T-helper 17 cell (primary cell): ENCODE measurements at regions not wholly inside any gene's neighbourhood (a gene's known extent, or its start where the extent isn't known, plus 50 kb on each side); places are given as distances from the start of the nearest gene placed in this dataset.

Experiments
- ATAC-seq: fragments of 150-1000 bp; cut with Tn5 transposase; 2 replicates; pipeline ENCODE4 v1.10.0; 2021; ENCODE audit warnings: mild to moderate bottlenecking, moderate library complexity
- DNase-seq, 3 donors: peaks; one replicate each; pipeline versions ENCODE4 v3.0.0 to v3.0.0-alpha.2; 2020 to 2021
- H3K9me3 ChIP-seq: one replicate; pipeline ENCODE4 v1.7.0; 2013; ENCODE audit warnings: low read length, mild to moderate bottlenecking; ENCODE audit not compliant: control insufficient read depth, poor library complexity, severe bottlenecking
- H3K27ac Mint-ChIP-seq: one replicate; pipeline ENCODE4 v1.8.0; 2022; ENCODE audit warnings: mild to moderate bottlenecking, moderate library complexity, mixed read lengths
- H3K27me3 Mint-ChIP-seq: one replicate; pipeline ENCODE4 v1.8.0; 2022; ENCODE audit warnings: mixed read lengths
- H3K36me3 Mint-ChIP-seq: one replicate; pipeline ENCODE4 v1.8.0; 2022; ENCODE audit warnings: low read depth, mixed read lengths
- H3K4me1 Mint-ChIP-seq: one replicate; pipeline ENCODE4 v1.8.0; 2022; ENCODE audit warnings: mild to moderate bottlenecking, mixed read lengths
- H3K4me3 Mint-ChIP-seq: one replicate; pipeline ENCODE4 v1.8.0; 2022; ENCODE audit warnings: mild to moderate bottlenecking, moderate library complexity, mixed read lengths

GRCh38 chr2:238972146-238972445 lies 124.2 kb downstream of the TWIST2 start:
- peaks cover 3% of the 10 kb centered on the region for H3K9me3 ChIP-seq
- ATAC-seq (no peak), DNase-seq (no peak)
- H3K27ac Mint-ChIP-seq: no peak overlapping the region
- peaks cover 2% of the 10 kb centered on the region for H3K4me1 Mint-ChIP-seq
- peaks cover 41% of the 10 kb centered on the region for H3K27me3 Mint-ChIP-seq
- H3K4me3 Mint-ChIP-seq: no peak overlapping the region
- H3K36me3 Mint-ChIP-seq: peaks cover 2% of the 10 kb centered on the region

GRCh38 chr2:238973038-238973739 lies 125.3 kb downstream of the TWIST2 start:
- H3K27ac Mint-ChIP-seq: no peak overlapping the region
- no peak overlapping the region for H3K4me3 Mint-ChIP-seq
- DNase-seq (no peak), ATAC-seq (no peak)
- H3K4me1 Mint-ChIP-seq: peaks cover 2% of the 10 kb centered on the region
- H3K9me3 ChIP-seq: peaks cover 3% of the 10 kb centered on the region
- peaks cover 31% of the 10 kb centered on the region for H3K27me3 Mint-ChIP-seq
- peaks cover 2% of the 10 kb centered on the region for H3K36me3 Mint-ChIP-seq

- Mint-ChIP-seq H3K4me1 (peaks cover 2% of the 10 kb centered on the region), H3K27me3 (peaks cover 27% of the 10 kb centered on the region), H3K36me3 (peaks cover 2% of the 10 kb centered on the region), H3K27ac (no peak overlapping the region), H3K4me3 (no peak overlapping the region)
- ATAC-seq (no peak), DNase-seq (no peak)
- peaks cover 3% of the 10 kb centered on the region for H3K9me3 ChIP-seq
These were observed 126.2 kb downstream of the TWIST2 start for GRCh38 chr2:238974081-238974480.

- H3K4me1 Mint-ChIP-seq: peaks cover 2% of the 10 kb centered on the region
- DNase-seq (no peak), ATAC-seq (no peak)
- H3K36me3 Mint-ChIP-seq: peaks cover 2% of the 10 kb centered on the region
- no peak overlapping the region for H3K4me3 Mint-ChIP-seq
- H3K27ac Mint-ChIP-seq: no peak overlapping the region
- peaks cover 3% of the 10 kb centered on the region for H3K9me3 ChIP-seq
- H3K27me3 Mint-ChIP-seq: peaks cover 26% of the 10 kb centered on the region
These were observed 126.7 kb downstream of the TWIST2 start for GRCh38 chr2:238974501-238975166.

GRCh38 chr2:238975408-238975807 lies 127.5 kb downstream of the TWIST2 start:
- H3K9me3 ChIP-seq: peaks cover 3% of the 10 kb centered on the region
- Mint-ChIP-seq H3K4me3 (no peak overlapping the region), H3K4me1 (peaks cover 1% of the 10 kb centered on the region), H3K36me3 (peaks cover 1% of the 10 kb centered on the region), H3K27me3 (peaks cover 22% of the 10 kb centered on the region), H3K27ac (no peak overlapping the region)
- DNase-seq (no peak), ATAC-seq (no peak)

GRCh38 chr2:238978497-238978896 lies 130.6 kb downstream of the TWIST2 start:
- Mint-ChIP-seq H3K27ac (no peak overlapping the region), H3K36me3 (no peaks in the 10 kb centered on the region), H3K4me3 (no peak overlapping the region), H3K4me1 (no peaks in the 10 kb centered on the region), H3K27me3 (peaks cover 5% of the 10 kb centered on the region)
- no peak for ATAC-seq
- DNase-seq: no peak
- H3K9me3 ChIP-seq: peaks cover 3% of the 10 kb centered on the region

- no peaks in the 10 kb centered on the region for H3K4me1 Mint-ChIP-seq
- H3K4me3 Mint-ChIP-seq: no peak overlapping the region
- peaks cover 3% of the 10 kb centered on the region for H3K9me3 ChIP-seq
- DNase-seq (no peak), ATAC-seq (no peak)
- no peaks in the 10 kb centered on the region for H3K36me3 Mint-ChIP-seq
- H3K27ac Mint-ChIP-seq: no peak overlapping the region
- peaks cover 5% of the 10 kb centered on the region for H3K27me3 Mint-ChIP-seq
These were observed 131.8 kb downstream of the TWIST2 start for GRCh38 chr2:238979636-238980035.

- peaks cover 19% of the 10 kb centered on the region for H3K27me3 Mint-ChIP-seq
- no peaks in the 10 kb centered on the region for H3K36me3 Mint-ChIP-seq
- no peak overlapping the region for H3K27ac Mint-ChIP-seq
- no peak overlapping the region for H3K4me3 Mint-ChIP-seq
- no peak for DNase-seq
- H3K4me1 Mint-ChIP-seq: no peaks in the 10 kb centered on the region
- ATAC-seq: no peak
- no peaks in the 10 kb centered on the region for H3K9me3 ChIP-seq
These were observed 137.3 kb downstream of the TWIST2 start for GRCh38 chr2:238985041-238985729.

GRCh38 chr2:238985931-238986446 lies 138.1 kb downstream of the TWIST2 start:
- ATAC-seq: no peak
- Mint-ChIP-seq H3K27ac (no peak overlapping the region), H3K4me1 (no peaks in the 10 kb centered on the region), H3K4me3 (no peak overlapping the region), H3K36me3 (no peaks in the 10 kb centered on the region), H3K27me3 (peaks cover 20% of the 10 kb centered on the region)
- H3K9me3 ChIP-seq: no peaks in the 10 kb centered on the region
- DNase-seq: no peak

- DNase-seq (no peak), ATAC-seq (no peak)
- no peaks in the 10 kb centered on the region for H3K9me3 ChIP-seq
- no peak overlapping the region for H3K4me3 Mint-ChIP-seq
- peaks cover 2% of the 10 kb centered on the region for H3K36me3 Mint-ChIP-seq
- H3K27ac Mint-ChIP-seq: no peak overlapping the region
- peaks cover 27% of the 10 kb centered on the region for H3K27me3 Mint-ChIP-seq
- H3K4me1 Mint-ChIP-seq: no peaks in the 10 kb centered on the region
These were observed 138.8 kb downstream of the TWIST2 start for GRCh38 chr2:238986491-238987351.

GRCh38 chr2:238987352-238987981 lies 139.6 kb downstream of the TWIST2 start:
- Mint-ChIP-seq H3K27ac (no peak overlapping the region), H3K27me3 (peaks cover 32% of the 10 kb centered on the region), H3K4me1 (no peaks in the 10 kb centered on the region), H3K4me3 (no peak overlapping the region), H3K36me3 (peaks cover 2% of the 10 kb centered on the region)
- DNase-seq: no peak
- ATAC-seq: no peak
- no peaks in the 10 kb centered on the region for H3K9me3 ChIP-seq

- H3K9me3 ChIP-seq: no peaks in the 10 kb centered on the region
- Mint-ChIP-seq H3K27me3 (peaks cover 32% of the 10 kb centered on the region), H3K27ac (no peak overlapping the region), H3K4me1 (no peaks in the 10 kb centered on the region), H3K36me3 (peaks cover 2% of the 10 kb centered on the region), H3K4me3 (no peak overlapping the region)
- ATAC-seq (no peak), DNase-seq (no peak)
These were observed 140.2 kb downstream of the TWIST2 start for GRCh38 chr2:238988105-238988504.
